ENCODE measurements at regions not wholly inside any gene's neighbourhood (a gene's known extent, or its start where the extent isn't known, plus 50 kb on each side); places are given as distances from the start of the nearest gene placed in this dataset.
A peak's percentile ranks its signal among the peaks of the same experiment; 100 is the strongest.

GRCh38 chr1:198472997-198473396 is 67.5 kb downstream of the ATP6V1G3 start:
- no peak for TF ChIP-seq CTCF (IDR thresholded peaks at IDR 0.05)
- no peak for DNase-seq (ENCODE audit: low spot score)
- no peak for ATAC-seq (ENCODE audit: low FRiP score)

- TF ChIP-seq CTCF (IDR thresholded peaks at IDR 0.05) = no peak
- DNase-seq (ENCODE audit: low spot score) = no peak
Observed at GRCh38 chr1:198472119-198472518, 68.4 kb downstream of the ATP6V1G3 start.

DNA sequence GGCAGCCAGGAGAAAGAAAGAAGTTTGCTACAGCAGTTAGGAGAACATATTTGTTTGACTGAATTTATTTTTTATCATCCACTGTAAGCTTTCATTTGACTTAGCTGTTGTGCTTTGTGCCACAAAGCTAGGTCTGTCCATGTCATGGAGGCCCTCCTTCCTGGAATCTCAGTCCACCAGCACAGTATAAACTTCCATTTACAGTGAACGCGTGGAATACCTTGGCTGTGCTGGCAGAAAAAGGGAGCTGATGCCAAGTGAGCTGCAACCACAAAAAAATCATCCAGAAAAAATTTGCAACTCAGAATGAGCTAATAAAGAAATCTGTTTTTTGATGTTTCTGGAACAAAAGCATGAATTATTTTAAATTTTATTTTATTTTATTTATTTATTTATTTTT is 72.6 kb downstream of the ATP6V1G3 start:
- no peak for TF ChIP-seq CTCF (IDR thresholded peaks at IDR 0.05)
- ATAC-seq (ENCODE audit: low FRiP score) (no peak), DNase-seq (ENCODE audit: low spot score) (no peak)

More at GRCh38 chr1:198472119-198472518, 68.4 kb downstream of the ATP6V1G3 start:
- ATAC-seq (ENCODE audit: low FRiP score) = no peak

GRCh38 chr1:198467342-198467741 is 73.1 kb downstream of the ATP6V1G3 start:
- DNase-seq (ENCODE audit: low spot score) = no peak
- ATAC-seq (ENCODE audit: low FRiP score) = no peak
- TF ChIP-seq CTCF (IDR thresholded peaks at IDR 0.05) = no peak

DNA sequence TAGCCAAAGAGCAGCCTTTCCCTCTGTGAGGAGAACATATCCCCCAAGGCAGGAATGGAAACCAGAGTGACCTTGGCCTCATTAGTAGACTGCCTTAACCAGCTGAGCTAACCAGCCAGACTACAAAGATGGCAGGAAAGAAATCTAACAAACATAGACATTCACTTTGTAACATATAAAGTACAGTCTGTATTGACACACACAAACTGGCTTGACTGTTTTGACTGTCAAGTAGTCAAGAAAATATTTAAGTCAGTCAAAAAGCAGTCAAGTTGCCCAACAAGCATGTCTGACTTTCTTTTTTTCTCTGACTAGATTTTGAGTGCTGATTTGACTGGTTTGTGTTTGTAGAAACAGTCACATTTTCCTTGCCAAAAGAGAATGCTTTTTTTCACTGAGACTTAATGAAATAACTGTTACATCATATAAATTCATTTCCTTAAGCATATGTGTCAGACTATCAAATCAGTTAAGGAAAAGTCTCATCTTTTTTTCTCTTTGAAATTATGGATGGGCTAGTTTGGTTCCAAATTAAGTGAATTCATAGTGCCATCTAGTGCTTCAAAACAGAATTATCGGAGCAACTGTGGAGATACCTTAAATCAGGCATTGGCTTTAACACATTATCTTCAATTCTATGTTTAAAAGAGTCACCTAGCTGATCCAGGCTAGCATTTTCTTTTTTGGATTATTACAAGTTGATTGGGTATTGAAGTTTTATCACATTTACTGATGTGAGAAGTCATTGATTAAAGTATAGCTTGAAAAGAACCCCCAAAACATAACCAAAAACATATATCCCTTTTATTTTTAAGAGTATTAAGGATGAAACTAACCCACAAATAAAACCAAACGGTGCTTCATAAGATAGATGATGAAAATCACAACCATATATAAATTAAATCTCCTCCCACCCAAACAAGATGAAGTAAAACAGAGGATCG is 75.0 kb downstream of the ATP6V1G3 start:
- DNase-seq (ENCODE audit: low spot score) (no peak), ATAC-seq (ENCODE audit: low FRiP score) (peak; percentile 73)
- peak in 1 of 3 donors; percentile 17 for TF ChIP-seq CTCF (IDR thresholded peaks at IDR 0.05)

DNA sequence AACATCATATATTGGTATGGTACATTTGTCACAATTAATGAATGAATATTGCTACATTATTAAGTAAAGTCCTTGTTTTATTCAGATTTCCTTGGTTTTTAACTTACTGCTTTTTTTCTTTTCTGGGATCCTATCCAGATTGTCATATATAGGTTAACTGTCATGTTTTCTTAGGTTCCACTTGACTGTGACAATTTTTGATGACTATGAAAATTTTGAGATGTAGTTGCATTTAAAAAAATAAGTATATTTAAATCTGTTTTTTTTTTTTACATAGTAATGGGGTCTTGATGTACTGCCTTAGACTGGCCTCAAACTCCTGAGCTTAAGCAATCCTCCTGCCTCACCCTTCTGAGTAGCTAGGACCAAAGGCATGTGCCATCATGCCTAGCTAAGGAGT is 76.8 kb downstream of the ATP6V1G3 start:
- no peak for ATAC-seq (ENCODE audit: low FRiP score)
- no peak for TF ChIP-seq CTCF (IDR thresholded peaks at IDR 0.05)
- DNase-seq (ENCODE audit: low spot score) = no peak

Measured in omental fat pad (tissue), 3 donors.